ENCODE measurements at regions not wholly inside any gene's neighbourhood (a gene's known extent, or its start where the extent isn't known, plus 50 kb on each side); places are given as distances from the start of the nearest gene placed in this dataset.

DNA sequence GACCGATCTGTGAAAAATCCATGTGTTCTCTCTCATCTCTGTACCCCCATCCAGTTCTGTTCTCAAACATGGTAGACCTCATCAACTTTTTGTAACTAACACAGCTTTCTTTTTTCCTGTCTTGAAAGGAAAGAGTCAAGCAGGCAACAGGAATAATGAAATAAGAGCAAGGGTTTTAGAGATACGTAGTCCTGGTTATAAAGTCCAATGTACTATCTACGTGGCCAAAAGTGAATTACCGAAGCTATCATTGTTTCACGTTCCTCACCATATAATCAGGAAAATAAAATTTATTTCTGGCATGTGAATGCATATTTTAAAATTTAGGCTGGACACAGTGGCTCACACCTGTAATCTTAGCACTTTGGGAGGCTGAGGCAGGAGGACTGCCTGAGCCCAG is 472.2 kb upstream of the ANO3 start:
- intact Hi-C loops (cut with DNase I), result no loop called here
- Histone ChIP-seq H3K4me1 (peaks cover 10% of the 10 kb centered on the region), H3K27ac (no peak overlapping the region), H3K27me3 (ENCODE audit: insufficient read depth in 3 of 3, low read length in 2 of 3) (no peaks in the 10 kb centered on the region), H3K36me3 (ENCODE audit: insufficient read depth in 1 of 2, low read depth in 1 of 2) (no peaks in the 10 kb centered on the region), H3K4me3 (no peak overlapping the region), H3K9me3 (no peaks in the 10 kb centered on the region)
- ATAC-seq, result no peak
- TF ChIP-seq, protein P1, sequence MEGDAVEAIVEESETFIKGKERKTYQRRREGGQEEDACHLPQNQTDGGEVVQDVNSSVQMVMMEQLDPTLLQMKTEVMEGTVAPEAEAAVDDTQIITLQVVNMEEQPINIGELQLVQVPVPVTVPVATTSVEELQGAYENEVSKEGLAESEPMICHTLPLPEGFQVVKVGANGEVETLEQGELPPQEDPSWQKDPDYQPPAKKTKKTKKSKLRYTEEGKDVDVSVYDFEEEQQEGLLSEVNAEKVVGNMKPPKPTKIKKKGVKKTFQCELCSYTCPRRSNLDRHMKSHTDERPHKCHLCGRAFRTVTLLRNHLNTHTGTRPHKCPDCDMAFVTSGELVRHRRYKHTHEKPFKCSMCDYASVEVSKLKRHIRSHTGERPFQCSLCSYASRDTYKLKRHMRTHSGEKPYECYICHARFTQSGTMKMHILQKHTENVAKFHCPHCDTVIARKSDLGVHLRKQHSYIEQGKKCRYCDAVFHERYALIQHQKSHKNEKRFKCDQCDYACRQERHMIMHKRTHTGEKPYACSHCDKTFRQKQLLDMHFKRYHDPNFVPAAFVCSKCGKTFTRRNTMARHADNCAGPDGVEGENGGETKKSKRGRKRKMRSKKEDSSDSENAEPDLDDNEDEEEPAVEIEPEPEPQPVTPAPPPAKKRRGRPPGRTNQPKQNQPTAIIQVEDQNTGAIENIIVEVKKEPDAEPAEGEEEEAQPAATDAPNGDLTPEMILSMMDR (IDR thresholded peaks at IDR 0.05), result no peak
- no peak for DNase-seq
- WGBS, 3 donors, result 73 to 94% (median 77%) methylated on average over 5 of the region's 5 CpGs

DNA sequence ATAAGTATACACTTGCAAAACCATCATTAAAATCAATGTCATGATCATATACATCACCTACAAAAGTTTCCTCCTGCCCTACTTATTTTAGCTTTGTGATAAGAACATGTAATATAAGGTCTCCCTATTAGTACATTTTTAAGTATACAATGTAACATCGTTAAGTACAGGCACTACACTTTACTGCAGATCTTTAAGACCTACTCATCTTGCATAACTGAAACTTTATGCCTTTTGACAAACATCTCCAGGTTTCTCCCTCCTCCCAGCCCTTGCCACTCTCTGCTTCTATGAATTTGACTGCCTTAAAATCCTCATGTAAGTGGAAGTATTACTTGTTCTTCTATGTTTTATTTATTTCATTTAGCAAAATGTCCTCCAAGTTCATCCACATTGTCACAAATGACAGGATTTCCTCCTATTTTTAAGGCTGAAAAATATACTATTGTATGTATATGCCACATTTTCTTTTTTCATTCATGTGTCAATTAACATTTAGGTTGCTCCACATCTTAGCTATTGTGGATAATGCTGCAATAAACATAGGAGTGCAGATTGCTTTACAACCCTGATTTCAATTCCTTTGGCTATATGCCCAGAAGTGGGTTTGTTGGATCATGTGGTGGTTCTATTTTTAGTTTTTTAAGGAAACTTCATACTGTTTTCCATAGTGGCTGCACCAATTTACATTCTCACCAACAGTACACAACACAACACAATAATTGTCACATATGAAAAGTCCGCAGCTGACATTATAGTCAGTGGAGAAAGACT is 471.1 kb upstream of the ANO3 start:
- Histone ChIP-seq H3K36me3 (ENCODE audit: insufficient read depth in 1 of 2, low read depth in 1 of 2) (no peaks in the 10 kb centered on the region), H3K9me3 (no peaks in the 10 kb centered on the region), H3K27me3 (ENCODE audit: insufficient read depth in 3 of 3, low read length in 2 of 3) (no peaks in the 10 kb centered on the region), H3K4me1 (peaks cover 10% of the 10 kb centered on the region), H3K27ac (no peak overlapping the region), H3K4me3 (no peak overlapping the region)
- TF ChIP-seq, protein P1 (IDR thresholded peaks at IDR 0.05), result no peak
- no peak for DNase-seq
- WGBS, 3 donors, result 43 to 51% (median 44%) methylated on average over 2 of the region's 2 CpGs
- ATAC-seq, result peak in 1 of 4 donors; percentile 42
- intact Hi-C loops (cut with DNase I), result no loop called here

DNA sequence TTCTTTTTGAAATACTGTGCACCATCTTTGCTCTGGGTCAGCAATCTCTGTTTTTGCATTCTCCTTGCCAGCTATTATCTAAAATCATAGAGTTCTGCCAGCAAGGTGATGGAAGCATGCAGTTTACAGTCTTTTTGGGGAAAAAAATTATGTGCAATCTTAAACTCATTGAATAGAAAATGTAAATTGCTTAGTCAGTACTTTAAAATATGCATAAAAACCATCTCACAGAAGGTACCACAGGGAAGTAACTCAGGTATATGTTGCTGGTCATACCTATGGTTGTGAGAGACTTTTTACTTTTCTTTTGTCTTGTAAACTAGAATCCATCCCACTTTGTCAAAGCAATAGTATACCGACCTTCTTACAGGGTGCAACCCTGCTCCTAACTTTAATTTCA is 469.8 kb upstream of the ANO3 start:
- intact Hi-C loops (cut with DNase I), result no loop called here
- DNase-seq (no peak), ATAC-seq (no peak)
- Histone ChIP-seq H3K36me3 (ENCODE audit: insufficient read depth in 1 of 2, low read depth in 1 of 2) (no peaks in the 10 kb centered on the region), H3K27ac (no peak overlapping the region), H3K4me3 (no peak overlapping the region), H3K4me1 (peaks cover 10% of the 10 kb centered on the region), H3K27me3 (ENCODE audit: insufficient read depth in 3 of 3, low read length in 2 of 3) (no peaks in the 10 kb centered on the region), H3K9me3 (no peaks in the 10 kb centered on the region)
- WGBS, 3 donors, result 61 to 84% (median 69%) methylated on average over 1 of the region's 1 CpG
- TF ChIP-seq, protein P1 (IDR thresholded peaks at IDR 0.05), result no peak

DNA sequence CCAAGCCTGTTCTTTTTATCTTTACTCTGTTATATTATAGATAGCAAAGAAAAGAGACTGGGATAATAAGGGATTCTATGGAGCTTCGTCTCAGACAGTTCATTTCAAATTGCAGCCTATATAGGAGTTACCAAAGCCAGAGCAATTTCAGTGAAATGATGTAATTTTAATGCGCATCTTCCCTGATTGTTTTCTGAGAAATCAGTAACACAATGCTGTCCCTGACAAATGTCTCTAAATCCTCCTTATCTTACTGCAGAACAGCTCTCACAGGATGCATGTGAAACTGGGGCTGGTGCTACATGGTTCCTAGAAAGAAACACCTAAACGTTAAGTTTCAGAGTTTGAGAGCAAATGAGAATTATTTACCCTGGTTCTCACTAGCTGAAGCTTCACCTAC is 467.9 kb upstream of the ANO3 start:
- 62 to 68% (median 67%) methylated on average over 3 of the region's 3 CpGs for WGBS, 3 donors
- DNase-seq (no peak), ATAC-seq (no peak)
- Histone ChIP-seq H3K27me3 (ENCODE audit: insufficient read depth in 3 of 3, low read length in 2 of 3) (no peaks in the 10 kb centered on the region), H3K4me3 (no peak overlapping the region), H3K4me1 (peaks cover 10% of the 10 kb centered on the region), H3K27ac (no peak overlapping the region), H3K9me3 (no peaks in the 10 kb centered on the region), H3K36me3 (ENCODE audit: insufficient read depth in 1 of 2, low read depth in 1 of 2) (no peaks in the 10 kb centered on the region)
- TF ChIP-seq, protein P1 (IDR thresholded peaks at IDR 0.05), result no peak
- intact Hi-C loops (cut with DNase I), result no loop called here
